ENCODE measurements at regions not wholly inside any gene's neighbourhood (a gene's known extent, or its start where the extent isn't known, plus 50 kb on each side); places are given as distances from the start of the nearest gene placed in this dataset.
"Not testable (repeated sequence)": the region's sequence is repeated elsewhere in the genome, so short reads cannot be mapped to it uniquely, and the experiment has no call there.

GRCh38 chr9:88872192-88872946 is 118.9 kb upstream of the S1PR3 start:
- DNase-seq (ENCODE audit: low spot score), result no peak

- DNase-seq (ENCODE audit: low spot score), result no peak
Measured at GRCh38 chr9:88873635-88874034, 117.6 kb upstream of the S1PR3 start.

GRCh38 chr9:88874391-88874790 is 116.9 kb upstream of the S1PR3 start:
- no peak for DNase-seq (ENCODE audit: low spot score)

- DNase-seq (ENCODE audit: low spot score), result no peak
Measured at GRCh38 chr9:88875400-88876120, 115.7 kb upstream of the S1PR3 start.

- no peak for DNase-seq (ENCODE audit: low spot score)
Measured at GRCh38 chr9:88880199-88880598, 111.1 kb upstream of the S1PR3 start.

GRCh38 chr9:88884291-88884690 is 107.0 kb upstream of the S1PR3 start:
- DNase-seq (ENCODE audit: low spot score), result not testable (repeated sequence)

- DNase-seq (ENCODE audit: low spot score), result not testable (repeated sequence)
Measured at GRCh38 chr9:88886762-88887161, 104.5 kb upstream of the S1PR3 start.

GRCh38 chr9:88889386-88889785 is 101.9 kb upstream of the S1PR3 start:
- no peak for DNase-seq (ENCODE audit: low spot score)

GRCh38 chr9:88890546-88890945 is 100.7 kb upstream of the S1PR3 start:
- no peak for DNase-seq (ENCODE audit: low spot score)

- no peak for DNase-seq (ENCODE audit: low spot score)
Measured at GRCh38 chr9:88891040-88891439, 100.2 kb upstream of the S1PR3 start.

GRCh38 chr9:88892724-88893123 is 98.5 kb upstream of the S1PR3 start:
- DNase-seq (ENCODE audit: low spot score), result no peak

- DNase-seq (ENCODE audit: low spot score), result no peak
Measured at GRCh38 chr9:88897081-88897480, 94.2 kb upstream of the S1PR3 start.

GRCh38 chr9:88898039-88898720 is 93.1 kb upstream of the S1PR3 start:
- DNase-seq (ENCODE audit: low spot score), result no peak

- DNase-seq (ENCODE audit: low spot score), result no peak
Measured at GRCh38 chr9:88905506-88905905, 85.8 kb upstream of the S1PR3 start.

- no peak for DNase-seq (ENCODE audit: low spot score)
Measured at GRCh38 chr9:88915916-88916315, 75.4 kb upstream of the S1PR3 start.

GRCh38 chr9:88916894-88917293 is 74.4 kb upstream of the S1PR3 start:
- DNase-seq (ENCODE audit: low spot score), result no peak

- DNase-seq (ENCODE audit: low spot score), result no peak
Measured at GRCh38 chr9:88917375-88917774, 73.9 kb upstream of the S1PR3 start.

- DNase-seq (ENCODE audit: low spot score), result not testable (repeated sequence)
Measured at GRCh38 chr9:88918537-88918936, 72.7 kb upstream of the S1PR3 start.

GRCh38 chr9:88920645-88921044 is 70.6 kb upstream of the S1PR3 start:
- DNase-seq (ENCODE audit: low spot score), result no peak

GRCh38 chr9:88922091-88922490 is 69.2 kb upstream of the S1PR3 start:
- no peak for DNase-seq (ENCODE audit: low spot score)

GRCh38 chr9:88923092-88923491 is 68.2 kb upstream of the S1PR3 start:
- no peak for DNase-seq (ENCODE audit: low spot score)

GRCh38 chr9:88923653-88924288 is 67.5 kb upstream of the S1PR3 start:
- no peak for DNase-seq (ENCODE audit: low spot score)

GRCh38 chr9:88925481-88925880 is 65.8 kb upstream of the S1PR3 start:
- no peak for DNase-seq (ENCODE audit: low spot score)
